SK-N-SH treated with all-trans-retinoic acid at 6 μM for 48 hours (cell line): ENCODE measurements at regions not wholly inside any gene's neighbourhood (a gene's known extent, or its start where the extent isn't known, plus 50 kb on each side); places are given as distances from the start of the nearest gene placed in this dataset.

Experiments used
- ATAC-seq: fragments of 200-7000 bp; cut with Tn5 transposase; 3 replicates; pipeline ENCODE4 v1.9.1; 2020; ENCODE audit warnings: mild to moderate bottlenecking, moderate library complexity
- ARNTL ChIP-seq: fragments of 450-650 bp; formaldehyde crosslinking; IDR thresholded peaks from 2 replicates; pipeline ENCODE4 v1.5.0; 2020; ENCODE audit warnings: low read depth, mild to moderate bottlenecking, moderate library complexity, borderline replicate concordance
- BACH2 ChIP-seq: fragments of 250-450 bp; sonication (Bioruptor Pico); IDR thresholded peaks from 2 replicates; pipeline ENCODE4 v1.9.0; 2021; ENCODE audit warnings: mild to moderate bottlenecking, borderline replicate concordance
- CREB5 ChIP-seq: fragments of 250-450 bp; sonication (Bioruptor Pico); IDR thresholded peaks from 2 replicates; pipeline ENCODE4 v1.5.1; 2020; ENCODE audit warnings: low read depth, mild to moderate bottlenecking, moderate library complexity
- CSDC2 ChIP-seq: fragments of 250-450 bp; sonication (Bioruptor Pico); IDR thresholded peaks from 2 replicates; pipeline ENCODE4 v1.5.0; 2020; ENCODE audit warnings: mild to moderate bottlenecking, moderate library complexity
- CSRNP3 ChIP-seq: fragments of 250-450 bp; sonication (Bioruptor Pico); IDR thresholded peaks from 2 replicates; pipeline ENCODE4 v1.5.1; 2021; ENCODE audit warnings: mild to moderate bottlenecking, moderate library complexity
- ESRRG ChIP-seq: fragments of 250-450 bp; sonication (Bioruptor Pico); IDR thresholded peaks from 2 replicates; pipeline ENCODE4 v1.6.1; 2021; ENCODE audit warnings: mild to moderate bottlenecking
- GLIS3 ChIP-seq: fragments of 250-450 bp; sonication (Bioruptor Pico); IDR thresholded peaks from 2 replicates; pipeline ENCODE4 v1.5.0; 2020; ENCODE audit warnings: mild to moderate bottlenecking, moderate library complexity
- ISL1 ChIP-seq: fragments of 250-450 bp; sonication (Bioruptor Pico); IDR thresholded peaks from 2 replicates; pipeline ENCODE4 v2.1.2; 2022; ENCODE audit warnings: mild to moderate bottlenecking, moderate library complexity
- PATZ1 ChIP-seq: fragments of 250-450 bp; sonication (Bioruptor Pico); IDR thresholded peaks from 2 replicates; pipeline ENCODE4 v1.8.0; 2020; ENCODE audit warnings: mild to moderate bottlenecking, moderate library complexity, borderline replicate concordance
- TCF4 ChIP-seq: fragments of 250-450 bp; sonication (Bioruptor Pico); IDR thresholded peaks from 2 replicates; pipeline ENCODE4 v1.8.0; 2021; ENCODE audit warnings: mild to moderate bottlenecking, moderate library complexity, borderline replicate concordance
- TOX ChIP-seq: fragments of 250-450 bp; sonication (Bioruptor Pico); IDR thresholded peaks from 2 replicates; pipeline ENCODE4 v1.8.0; 2021; ENCODE audit warnings: mild to moderate bottlenecking, moderate library complexity, borderline replicate concordance
- TSHZ2 ChIP-seq: fragments of 250-450 bp; sonication (Bioruptor Pico); IDR thresholded peaks from 2 replicates; pipeline ENCODE4 v1.5.0; 2020; ENCODE audit warnings: mild to moderate bottlenecking, moderate library complexity
- ZC3H10 ChIP-seq: fragments of 250-450 bp; sonication (Bioruptor Pico); IDR thresholded peaks from 2 replicates; pipeline ENCODE4 v1.5.1; 2021; ENCODE audit warnings: mild to moderate bottlenecking, moderate library complexity
- ZFP3 ChIP-seq: fragments of 250-450 bp; sonication (Bioruptor Pico); IDR thresholded peaks from 2 replicates; pipeline ENCODE4 v1.5.0; 2020; ENCODE audit warnings: mild to moderate bottlenecking, moderate library complexity
- ZFP30 ChIP-seq: fragments of 450-650 bp; formaldehyde crosslinking; IDR thresholded peaks from 2 replicates; pipeline ENCODE4 v1.5.0; 2022; ENCODE audit warnings: mild to moderate bottlenecking, moderate library complexity
- ZNF565 ChIP-seq: fragments of 450-650 bp; formaldehyde crosslinking; conservative IDR thresholded peaks from 2 replicates; pipeline ENCODE4 v1.5.0; 2020; ENCODE audit warnings: low read depth, mild to moderate bottlenecking, moderate library complexity
- ZNF70 ChIP-seq: fragments of 450-650 bp; formaldehyde crosslinking; IDR thresholded peaks from 2 replicates; pipeline ENCODE4 v1.5.0; 2020; ENCODE audit warnings: mild to moderate bottlenecking, moderate library complexity
- ZNF8 ChIP-seq: fragments of 450-650 bp; formaldehyde crosslinking; IDR thresholded peaks from 2 replicates; pipeline ENCODE4 v1.5.0; 2020; ENCODE audit warnings: mild to moderate bottlenecking, moderate library complexity

GRCh38 chr18:10018289-10018688 lies 104.5 kb downstream of the VAPA start:
- ATAC-seq, result no peak
- TF ChIP-seq ZNF70 (no peak), CREB5 (CRISPR knock-in tag) (no peak)
- TF ChIP-seq, all 23 proteins: peak for 0

- TF ChIP-seq TCF4 (CRISPR knock-in tag), result no peak
- no peak for TF ChIP-seq ISL1 (CRISPR knock-in tag)
- TF ChIP-seq ZNF565, result no peak
- TF ChIP-seq BACH2 (CRISPR knock-in tag), result no peak
- TF ChIP-seq GLIS3, result no peak
- no peak for TF ChIP-seq CSRNP3
- no peak for ATAC-seq
Observed at GRCh38 chr18:10020171-10020570, 106.4 kb downstream of the VAPA start.

GRCh38 chr18:10022365-10022764 lies 108.5 kb downstream of the VAPA start:
- ATAC-seq, result no peak
- TF ChIP-seq GLIS3, result no peak
- no peak for TF ChIP-seq CSRNP3
- no peak for TF ChIP-seq ZFP30 (CRISPR knock-in tag)
- TF ChIP-seq TSHZ2 (CRISPR knock-in tag), result no peak
- TF ChIP-seq ARNTL (CRISPR knock-in tag), result no peak
- TF ChIP-seq ISL1 (CRISPR knock-in tag), result no peak
- TF ChIP-seq BACH2 (CRISPR knock-in tag), result no peak
- no peak for TF ChIP-seq ESRRG (CRISPR knock-in tag)
- TF ChIP-seq ZNF8 (CRISPR knock-in tag), result no peak
- no peak for TF ChIP-seq ZFP3 (CRISPR knock-in tag)
- no peak for TF ChIP-seq CSDC2
- no peak for TF ChIP-seq TOX (CRISPR knock-in tag)
- no peak for TF ChIP-seq ZC3H10 (CRISPR knock-in tag)
- no peak for TF ChIP-seq ZNF565
- TF ChIP-seq PATZ1 (CRISPR knock-in tag), result no peak
- no peak for TF ChIP-seq ZNF70
- TF ChIP-seq, all 23 proteins: peak for 0

- no peak for TF ChIP-seq ESRRG (CRISPR knock-in tag)
- TF ChIP-seq, all 23 proteins: peak for 0
- no peak for ATAC-seq
Observed at GRCh38 chr18:10023853-10024570, 110.2 kb downstream of the VAPA start.
